NCI-H2227 (cell line): ENCODE measurements at regions not wholly inside any gene's neighbourhood (a gene's known extent, or its start where the extent isn't known, plus 50 kb on each side); places are given as distances from the start of the nearest gene placed in this dataset.

Experiments
- DNase-seq: peaks from one replicate; lab custom pipeline; 2025; ENCODE audit not compliant: unreplicated experiment; lab: John Stamatoyannopoulos, UW

DNA sequence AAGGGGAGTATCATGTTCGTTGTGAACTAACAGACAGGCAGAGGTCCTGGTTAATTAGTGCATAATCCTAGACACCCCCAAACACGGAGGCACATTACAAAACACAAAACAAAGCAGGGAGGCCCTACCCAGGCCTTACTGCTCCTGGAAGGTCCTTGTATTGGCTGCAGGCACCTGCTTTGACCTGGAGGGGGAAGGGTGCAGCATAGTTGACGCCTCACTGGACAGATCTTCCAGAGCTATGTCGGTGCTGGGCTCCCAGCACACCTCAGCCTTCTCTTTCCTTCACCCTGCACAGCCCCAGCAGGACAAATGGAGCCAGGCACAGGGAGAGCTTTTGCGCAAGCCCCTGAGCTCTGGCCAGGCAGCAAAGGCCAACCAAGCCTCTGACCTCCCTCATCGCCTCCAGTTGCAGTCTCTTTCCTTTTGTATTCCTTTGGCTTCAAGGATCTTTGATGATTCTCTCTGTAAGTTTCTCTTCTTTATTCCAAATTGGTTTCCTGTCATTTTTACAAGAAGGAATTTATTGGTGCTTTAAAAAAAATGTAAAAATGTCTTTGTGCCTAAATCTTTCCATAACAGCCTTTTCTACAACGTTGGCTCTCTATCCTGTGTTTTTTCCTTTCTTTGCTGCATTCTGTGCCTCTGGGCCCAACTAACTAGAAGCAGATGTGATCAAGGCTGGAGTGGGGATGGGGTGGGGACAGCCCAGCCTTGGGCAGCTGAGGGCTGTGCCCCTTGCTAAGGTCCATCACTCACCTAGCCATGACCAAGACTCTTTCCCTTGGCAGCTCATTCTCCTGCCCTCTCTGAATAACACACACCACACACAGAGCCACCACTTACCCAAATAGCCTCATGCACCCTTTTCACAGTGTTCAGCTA is 317.1 kb upstream of the NPVF start:
- DNase-seq, result no peak

DNA sequence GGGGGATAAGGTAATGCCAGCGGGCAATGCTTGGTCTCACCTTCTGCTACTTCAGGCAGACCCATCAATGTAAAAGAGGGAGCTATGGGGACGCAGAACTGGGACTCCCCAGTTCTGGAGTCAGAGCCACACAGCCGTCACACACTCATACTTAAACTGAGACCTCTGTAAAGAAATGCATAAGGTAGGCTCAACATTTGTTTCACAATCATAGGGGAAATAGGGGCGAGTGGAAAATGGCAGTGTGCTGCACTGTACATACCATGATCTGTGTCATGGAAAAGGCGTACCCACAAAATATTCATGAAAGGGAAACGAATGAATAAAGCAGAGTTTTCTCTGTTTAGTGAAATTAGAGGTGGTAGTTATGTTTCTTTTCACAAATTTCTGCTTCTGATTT is 318.0 kb upstream of the NPVF start:
- no peak for DNase-seq

DNA sequence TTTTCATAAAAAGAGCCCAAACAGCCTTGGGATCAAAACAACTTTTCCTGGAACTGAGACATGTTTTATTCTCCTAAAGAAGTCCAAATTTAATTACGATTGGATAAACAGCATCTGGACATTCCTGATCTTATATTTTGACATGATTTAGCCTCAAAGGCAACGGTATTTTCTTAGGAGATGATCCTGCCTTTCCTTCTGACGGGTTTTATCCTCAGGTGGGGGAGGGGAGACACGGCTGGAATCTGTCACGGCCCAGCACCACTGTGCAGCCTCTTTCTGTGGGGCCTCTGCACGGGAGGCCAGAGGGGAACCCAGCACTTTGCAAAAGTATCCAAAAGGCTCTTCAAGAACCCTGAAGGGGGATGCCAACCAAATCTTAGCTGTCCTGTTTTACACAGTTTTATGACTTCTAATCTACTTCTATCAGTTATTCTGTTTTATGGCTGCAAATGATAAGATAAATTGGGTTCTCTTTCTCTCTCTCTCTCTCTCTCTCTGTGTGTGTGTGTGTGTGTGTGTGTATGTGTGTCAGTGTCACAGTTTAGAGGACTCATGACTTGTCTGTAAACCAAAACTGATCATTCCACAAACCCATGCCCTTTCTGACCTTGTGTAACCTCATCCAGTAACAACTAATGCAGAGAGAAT is 321.1 kb upstream of the NPVF start:
- DNase-seq, result no peak

DNA sequence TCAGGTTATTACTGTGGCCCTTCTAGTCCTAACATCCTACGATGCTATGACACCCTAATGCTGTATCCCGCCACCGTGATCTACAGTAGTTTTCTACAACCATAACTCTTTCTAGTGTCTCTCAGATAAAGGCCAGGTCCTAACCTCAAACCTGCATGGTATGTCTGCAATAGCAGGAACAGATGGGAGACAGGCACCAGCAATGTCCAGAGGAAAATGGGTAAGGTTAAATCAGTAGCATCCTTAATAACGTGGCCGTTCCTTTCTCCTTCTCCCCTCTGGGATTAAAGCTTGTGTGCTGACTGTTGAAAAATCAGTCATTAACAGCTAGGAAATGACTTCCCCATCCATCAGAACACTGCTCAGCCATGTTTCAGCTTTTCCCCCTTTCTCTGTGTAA is 321.9 kb upstream of the NPVF start:
- DNase-seq, result no peak

DNA sequence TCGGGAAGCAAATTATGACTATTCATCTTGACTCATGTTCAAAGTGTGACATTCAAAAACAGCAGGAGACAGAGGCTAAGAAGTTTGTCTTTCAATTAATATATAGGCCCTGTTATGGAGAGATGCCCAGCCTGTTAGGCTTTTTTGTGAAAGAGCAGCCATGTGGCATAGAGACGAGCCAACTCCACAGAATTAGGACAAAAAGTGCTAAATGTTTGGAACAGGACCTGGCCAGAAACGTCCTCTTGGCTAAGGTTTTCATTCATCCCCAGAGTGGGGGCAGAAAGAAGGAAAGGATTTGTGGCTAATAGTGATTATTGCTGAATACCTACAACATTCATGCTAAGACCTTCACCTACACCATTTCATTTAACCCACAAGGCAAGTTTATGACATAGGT is 324.7 kb upstream of the NPVF start:
- DNase-seq, result no peak

DNA sequence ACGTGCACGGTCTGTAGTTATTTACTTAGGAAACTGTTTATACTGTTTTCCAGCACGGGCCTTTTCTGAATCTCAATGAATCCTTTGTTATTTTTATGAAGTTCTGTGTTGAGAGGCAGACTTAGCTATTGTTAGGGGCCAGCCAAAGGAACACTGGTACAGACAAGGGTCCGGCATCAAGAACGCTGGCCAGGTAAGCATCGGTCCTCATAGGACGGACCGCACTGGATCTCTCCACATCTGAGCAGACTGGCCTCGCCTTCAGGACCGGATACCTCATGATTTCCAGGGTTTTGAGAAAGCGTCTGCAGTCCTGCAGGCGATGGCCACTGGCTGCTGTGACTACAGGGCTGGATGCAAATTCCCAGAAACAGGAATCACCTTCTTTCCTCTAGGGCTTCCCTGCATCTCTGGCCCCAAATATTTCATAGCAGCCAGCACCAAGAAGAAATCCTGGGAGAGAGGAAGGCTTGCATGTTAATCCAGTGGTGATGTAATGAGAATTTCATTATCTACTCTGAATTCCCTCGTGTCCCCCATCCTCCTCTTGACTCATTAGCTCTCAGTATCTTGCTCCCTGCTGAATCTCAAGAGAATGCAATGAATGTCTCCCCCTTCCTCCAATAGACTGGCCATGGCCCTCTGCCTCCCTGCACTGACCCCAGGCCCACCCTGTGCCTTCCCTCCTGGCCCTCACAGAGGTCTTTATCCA is 325.4 kb upstream of the NPVF start:
- no peak for DNase-seq

DNA sequence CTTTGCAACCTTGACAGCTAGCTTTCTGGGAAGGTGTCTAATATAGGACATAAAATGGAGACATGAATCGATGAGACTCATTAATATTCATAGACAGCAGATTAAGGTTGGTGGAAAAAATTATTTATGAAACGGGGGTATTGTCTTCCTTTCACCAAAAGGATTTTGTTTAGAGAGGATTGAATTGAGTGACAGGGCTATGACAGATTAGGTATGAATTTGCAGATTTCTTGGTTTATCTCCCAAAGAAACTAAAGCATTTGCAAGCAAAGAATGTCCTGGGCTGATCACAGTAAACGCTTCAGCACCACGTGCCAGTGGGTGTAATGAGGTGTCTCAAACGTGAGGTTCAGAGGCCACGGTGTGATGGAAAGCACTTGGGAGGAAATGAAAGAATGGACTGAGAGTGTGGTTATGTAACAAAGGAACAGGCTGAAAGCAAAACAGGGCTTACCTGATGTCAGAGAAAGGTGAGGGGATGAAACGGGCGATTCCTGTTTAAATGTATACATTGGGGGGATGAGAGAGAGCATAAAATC is 329.2 kb upstream of the NPVF start:
- DNase-seq, result peak; percentile 85

DNA sequence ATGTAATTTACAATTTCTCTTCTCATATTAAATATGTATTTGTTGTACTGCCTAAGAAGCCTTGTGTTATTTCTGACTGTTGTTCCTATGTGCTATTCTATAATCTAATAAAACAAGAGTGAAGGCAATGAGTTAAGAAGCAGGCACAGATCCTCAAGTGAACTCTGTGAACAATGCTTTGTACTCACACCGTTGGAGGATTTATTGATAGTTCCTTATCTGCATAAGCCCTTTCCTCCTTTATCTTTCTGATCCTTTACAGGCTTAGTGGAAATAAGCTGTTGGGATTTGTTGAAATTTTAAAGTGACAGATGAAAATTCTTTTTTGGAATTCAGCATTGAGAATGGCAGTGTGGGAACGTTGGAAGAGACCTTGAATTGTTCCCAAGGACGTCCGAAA is 329.6 kb upstream of the NPVF start:
- DNase-seq, result peak; percentile 35

DNA sequence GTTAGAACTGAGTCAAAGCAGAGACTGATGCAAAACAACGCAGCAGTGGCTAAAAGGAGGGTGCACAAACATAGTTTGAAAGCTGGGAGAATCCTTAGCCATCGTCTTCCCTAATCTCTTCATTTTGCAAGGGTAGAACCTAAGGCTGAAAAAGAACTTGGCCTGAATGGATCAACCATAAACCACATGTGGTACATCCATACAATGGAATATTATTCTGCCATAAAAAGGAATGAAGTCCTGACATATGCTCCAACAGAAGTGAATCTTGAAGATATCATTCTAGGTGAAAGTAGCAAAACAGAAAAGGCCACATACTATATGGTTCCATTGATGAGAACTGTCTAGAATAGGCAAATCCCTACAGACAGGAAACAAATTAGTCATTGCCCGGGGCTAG is 330.3 kb upstream of the NPVF start:
- no peak for DNase-seq

DNA sequence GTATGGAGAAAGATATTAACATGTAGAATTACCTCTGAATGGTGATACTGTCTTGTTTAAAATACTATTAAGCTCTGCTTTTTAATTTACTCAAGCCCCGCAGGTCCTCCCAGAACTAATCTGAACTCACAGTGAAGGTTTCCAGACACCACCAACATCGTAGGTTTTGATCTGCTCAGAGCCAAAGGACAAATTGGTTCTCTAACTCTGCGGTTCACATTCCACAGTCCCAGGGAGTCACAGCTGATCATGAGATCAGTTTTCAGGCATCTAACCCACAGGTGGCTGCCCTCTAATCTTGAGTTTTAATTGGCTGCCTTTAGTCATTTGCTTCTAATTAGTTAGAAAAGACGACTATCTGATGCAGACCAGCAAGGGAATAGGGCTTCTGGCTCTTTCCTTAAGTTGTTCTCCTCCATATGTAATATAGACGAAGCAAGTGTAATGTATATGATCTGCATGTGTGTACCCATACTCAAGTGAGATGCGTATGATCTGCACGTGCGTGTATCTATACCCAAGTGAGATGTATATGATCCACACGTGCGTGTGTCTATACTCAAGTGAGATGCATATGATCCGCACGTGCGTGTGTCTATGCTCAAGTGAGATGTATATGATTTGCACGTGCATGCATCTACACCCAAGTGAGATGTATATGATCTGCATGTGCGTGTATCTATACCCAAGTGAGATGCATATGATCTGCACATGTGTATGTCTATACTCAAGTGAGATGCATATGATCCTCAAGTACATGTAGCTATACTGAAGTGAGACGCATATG is 331.5 kb upstream of the NPVF start:
- no peak for DNase-seq

DNA sequence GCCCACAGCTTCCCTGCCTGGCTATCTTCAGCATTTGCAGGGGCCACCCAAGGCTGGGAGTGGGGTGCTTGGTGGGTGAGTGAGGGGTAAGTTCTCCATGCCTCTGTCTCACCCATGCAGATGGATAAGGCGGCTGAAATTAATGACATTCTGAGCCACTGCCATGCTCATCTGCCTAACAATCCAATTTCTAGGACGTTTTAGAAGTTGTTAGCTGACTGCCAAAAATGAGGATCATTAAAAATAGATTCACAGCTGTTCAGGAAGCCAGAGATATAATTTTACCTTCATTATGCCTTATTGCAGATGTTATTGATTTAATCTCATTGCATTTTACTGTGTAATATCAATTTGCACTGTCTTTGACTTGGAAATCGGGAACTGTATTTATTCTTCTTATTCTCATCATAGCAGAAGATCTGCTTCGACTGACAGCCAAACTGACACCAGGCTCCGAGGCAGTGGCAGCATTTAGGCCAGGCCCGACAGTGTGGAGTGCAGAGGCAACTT is 334.4 kb upstream of the NPVF start:
- no peak for DNase-seq

DNA sequence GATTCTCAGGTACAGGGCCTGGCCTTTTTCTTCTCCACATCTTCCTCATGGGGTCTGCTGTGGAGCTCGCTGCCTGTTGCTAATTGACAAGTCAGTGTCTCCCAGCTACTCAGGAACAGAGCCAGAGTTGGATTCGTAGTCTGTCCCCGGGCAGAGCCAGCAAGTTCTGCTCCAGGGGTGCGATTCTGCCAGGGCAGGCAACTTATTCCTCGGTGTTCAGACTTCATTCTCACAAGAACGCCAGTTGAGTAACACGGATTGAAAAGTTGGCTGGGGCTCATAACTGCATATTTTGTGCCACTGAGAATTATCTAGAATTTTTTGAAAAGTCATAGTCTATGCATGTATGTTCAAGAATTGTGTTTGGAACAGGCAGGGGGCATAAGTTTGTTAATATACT is 336.7 kb upstream of the NPVF start:
- DNase-seq, result no peak

DNA sequence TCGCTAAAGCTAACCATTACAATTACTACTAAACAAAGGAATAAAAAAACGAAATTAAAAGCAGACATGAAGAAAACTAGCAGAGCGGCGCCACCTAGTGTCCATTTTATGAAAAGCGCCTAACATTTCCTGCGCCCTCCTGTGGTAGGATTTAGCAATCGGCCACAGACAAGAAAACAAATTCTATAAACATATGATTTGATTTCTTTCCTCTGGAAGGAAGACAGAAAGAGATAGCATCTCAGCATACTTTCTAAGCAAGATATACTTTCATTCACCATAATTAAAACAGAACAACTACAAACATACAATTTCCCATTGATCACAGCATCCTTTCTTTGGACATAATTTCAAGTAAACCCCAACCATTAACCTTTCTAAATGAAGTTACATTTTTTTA is 337.7 kb upstream of the NPVF start:
- peak; percentile 76 for DNase-seq

DNA sequence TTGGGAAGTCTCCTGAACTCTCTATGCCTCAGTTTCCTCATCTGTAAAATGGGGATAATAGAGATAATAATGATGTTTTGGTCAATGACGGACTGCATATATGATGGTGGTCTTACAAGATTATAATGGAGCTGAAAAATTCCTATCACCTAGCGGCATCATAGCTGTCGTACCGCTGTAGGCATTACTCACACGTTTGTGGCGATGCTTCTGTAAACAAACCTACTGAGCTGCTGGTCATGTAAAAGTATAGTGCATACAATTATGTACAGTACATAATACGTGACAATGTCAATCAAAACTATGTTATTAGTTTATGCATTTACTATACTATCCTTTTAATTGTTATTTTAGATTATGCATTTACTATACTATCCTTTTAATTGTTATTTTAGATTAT is 339.1 kb upstream of the NPVF start:
- no peak for DNase-seq

DNA sequence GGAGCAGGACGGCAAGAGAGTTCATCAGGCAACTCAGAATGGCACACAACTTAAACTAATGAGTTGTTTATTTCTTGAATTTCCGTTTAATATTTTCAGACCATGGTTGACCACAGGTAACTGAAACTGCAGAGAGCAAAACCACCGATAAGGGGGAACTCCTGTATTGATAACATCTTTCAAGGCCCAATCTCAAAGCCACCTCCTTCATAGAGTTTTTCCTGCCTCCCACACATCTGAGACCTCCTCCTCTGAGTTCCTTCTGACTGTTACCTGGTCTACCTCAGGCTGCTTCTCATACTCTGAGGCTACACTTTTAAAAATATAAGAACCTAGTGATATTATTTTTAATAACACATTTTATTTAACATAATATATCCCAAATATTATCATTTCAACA is 341.5 kb upstream of the NPVF start:
- DNase-seq, result no peak

DNA sequence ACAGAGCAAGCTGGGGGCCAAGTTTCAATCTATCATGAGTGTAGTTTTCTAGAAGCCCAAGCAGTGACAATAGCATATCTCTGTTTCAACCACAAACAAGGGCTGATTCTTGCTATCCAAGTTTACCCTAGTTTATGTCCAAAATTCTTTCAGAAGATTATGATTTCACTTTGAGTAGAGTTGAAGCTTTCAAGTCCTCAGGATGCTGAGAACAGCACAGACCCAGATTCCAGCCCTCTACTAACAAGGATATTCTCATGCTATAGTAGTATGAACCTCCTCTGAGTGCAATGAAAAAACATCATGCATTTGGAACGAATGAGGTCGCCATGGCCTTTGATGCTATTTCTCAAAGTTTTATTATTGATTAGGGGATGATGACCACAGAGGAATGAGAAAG is 344.1 kb upstream of the NPVF start:
- no peak for DNase-seq

DNA sequence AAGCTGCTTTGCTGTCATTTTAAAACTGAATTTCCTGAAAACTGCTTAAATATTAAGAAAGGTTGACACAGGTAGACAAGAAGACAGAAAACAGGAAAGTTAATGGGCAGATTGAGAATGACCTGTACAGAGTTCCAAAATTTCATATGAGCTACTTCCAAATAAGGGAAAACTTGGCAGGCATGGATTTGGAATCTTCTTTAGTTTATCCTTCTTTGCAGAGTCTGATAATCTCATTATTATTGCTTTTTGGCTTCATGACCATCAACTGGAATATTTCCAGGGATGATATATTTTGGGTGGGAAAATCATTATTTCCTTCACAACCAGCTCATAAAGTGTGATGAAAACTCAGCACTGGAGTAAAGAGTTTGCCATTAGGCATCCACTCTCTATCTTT is 346.5 kb upstream of the NPVF start:
- DNase-seq, result no peak

DNA sequence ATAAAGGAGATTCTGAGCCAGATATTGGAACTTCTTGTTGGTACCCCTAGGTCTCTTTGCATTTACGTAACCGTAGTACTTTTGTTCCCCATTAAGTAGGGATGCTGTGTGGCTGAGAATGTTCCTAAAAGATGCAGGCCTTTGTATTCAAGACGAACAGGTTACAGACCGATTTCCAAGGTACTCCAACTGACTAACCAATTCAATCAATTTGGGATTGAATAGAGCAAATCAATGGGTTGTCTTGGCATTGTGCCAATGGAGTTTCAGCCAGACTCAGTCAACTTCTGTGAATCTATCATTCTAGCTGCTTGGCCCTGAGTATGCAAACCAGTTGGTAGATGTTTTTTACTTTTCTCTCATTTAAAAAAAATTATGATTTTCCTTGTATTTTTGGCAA is 347.3 kb upstream of the NPVF start:
- no peak for DNase-seq

DNA sequence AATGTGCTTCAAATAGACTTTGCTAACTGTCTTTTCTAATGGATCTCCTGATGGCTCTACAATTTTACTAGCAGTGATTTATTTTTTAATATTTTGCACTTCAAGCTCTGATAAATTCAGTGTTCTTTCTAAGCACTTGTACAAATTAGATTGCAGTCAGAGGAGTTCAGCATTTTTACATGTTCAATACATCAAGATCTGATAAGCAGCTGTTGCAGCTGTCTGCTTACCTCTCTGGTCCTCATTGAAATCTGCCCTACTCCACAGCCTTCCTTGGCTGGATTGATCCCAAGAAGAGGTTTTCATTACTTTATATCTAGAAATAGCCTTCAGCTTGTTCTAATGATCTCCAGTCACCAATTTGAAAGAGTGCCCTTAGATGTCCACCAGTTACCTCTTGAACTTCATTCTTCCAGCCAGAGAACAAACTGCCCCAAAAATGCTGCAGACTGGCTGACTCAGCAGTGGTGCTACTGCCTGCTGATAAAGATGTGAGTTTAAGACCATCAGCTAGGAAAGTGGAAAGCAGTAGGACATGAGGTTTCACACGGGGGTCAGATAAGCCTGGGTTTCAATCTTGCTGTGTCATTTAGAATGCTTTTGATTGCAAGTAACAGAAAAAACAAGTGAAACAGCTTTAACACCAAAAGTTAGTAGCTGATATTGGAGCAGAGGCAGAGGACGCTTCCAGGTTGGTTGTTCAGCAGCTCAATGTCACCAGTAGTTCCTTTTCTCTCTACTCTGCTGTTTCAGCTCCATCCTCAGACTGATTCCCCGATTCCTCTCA is 350.9 kb upstream of the NPVF start:
- DNase-seq, result no peak

DNA sequence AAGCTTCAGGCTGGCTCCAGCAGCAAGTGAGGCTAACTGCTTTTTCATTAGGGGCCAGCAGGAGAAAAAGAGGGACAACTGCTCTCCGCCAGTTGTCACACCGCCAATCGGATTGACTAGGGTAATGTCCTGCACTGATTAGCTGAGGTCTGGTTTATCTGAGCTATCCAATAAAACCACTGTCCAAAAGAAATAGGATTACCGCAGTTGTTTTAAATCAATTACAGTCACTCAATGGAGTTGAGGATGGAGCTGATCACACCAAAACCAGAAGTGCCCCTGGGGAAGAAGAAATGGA is 351.4 kb upstream of the NPVF start:
- DNase-seq, result no peak
